GM23338 (cell line): ENCODE measurements at regions not wholly inside any gene's neighbourhood (a gene's known extent, or its start where the extent isn't known, plus 50 kb on each side); places are given as distances from the start of the nearest gene placed in this dataset.

Source experiments
- ATAC-seq: fragments of 200-7000 bp; cut with Tn5 transposase; 3 replicates; pipeline ENCODE4 v1.9.1; 2020
- DNase-seq: peaks from one replicate; pipeline ENCODE4 v3.0.0-alpha.2; 2015; ENCODE audit warnings: low spot score
- H2AFZ ChIP-seq: fragments of 200-600 bp; sonication (generic); 2 replicates; pipeline ENCODE4 v1.8.0; 2016; ENCODE audit warnings: antibody characterized with exemption, mild to moderate bottlenecking, moderate library complexity
- H3F3A ChIP-seq: fragments of 200-600 bp; sonication (generic); replicated peaks from 2 replicates; pipeline ENCODE4 v1.8.0; 2017; ENCODE audit warnings: antibody characterized with exemption, mixed run types, low read depth
- H3K27ac ChIP-seq: fragments of 200-600 bp; sonication (generic); 2 replicates; pipeline ENCODE4 v1.6.1; 2016; ENCODE audit warnings: low read depth
- H3K27me3 ChIP-seq: fragments of 200-600 bp; sonication (generic); 2 replicates; pipeline ENCODE4 v1.8.0; 2016; ENCODE audit warnings: mild to moderate bottlenecking, mixed run types, moderate library complexity; ENCODE audit not compliant: insufficient read depth
- H3K36me3 ChIP-seq: fragments of 200-600 bp; sonication (generic); 2 replicates; pipeline ENCODE4 v1.8.0; 2016; ENCODE audit warnings: mild to moderate bottlenecking; ENCODE audit not compliant: insufficient read depth
- H3K4me1 ChIP-seq: fragments of 200-600 bp; sonication (generic); 2 replicates; pipeline ENCODE4 v1.8.0; 2016; ENCODE audit warnings: mild to moderate bottlenecking, moderate library complexity; ENCODE audit not compliant: insufficient read depth
- H3K4me2 ChIP-seq: fragments of 200-600 bp; sonication (generic); 2 replicates; pipeline ENCODE4 v1.7.1; 2017; ENCODE audit warnings: mixed run types
- H3K4me3 ChIP-seq: fragments of 200-600 bp; sonication (generic); 2 replicates; pipeline ENCODE4 v1.6.1; 2016; ENCODE audit warnings: mixed run types
- H3K79me2 ChIP-seq: fragments of 200-600 bp; sonication (generic); replicated peaks from 2 replicates; pipeline ENCODE4 v1.8.0; 2017; ENCODE audit warnings: mild to moderate bottlenecking; ENCODE audit not compliant: insufficient read depth
- H3K9me2 ChIP-seq: fragments of 200-600 bp; sonication (generic); 2 replicates; pipeline ENCODE4 v1.8.0; 2017; ENCODE audit not compliant: insufficient read depth
- H4K20me1 ChIP-seq: fragments of 200-600 bp; sonication (generic); replicated peaks from 2 replicates; pipeline ENCODE4 v1.8.0; 2017; ENCODE audit warnings: mild to moderate bottlenecking; ENCODE audit not compliant: insufficient read depth
- H3K27ac Mint-ChIP-seq: 2 replicates; pipeline ENCODE4 v1.8.0; 2020; ENCODE audit warnings: inconsistent platforms, mild to moderate bottlenecking, moderate library complexity, mixed read lengths
- H3K27me3 Mint-ChIP-seq: 3 replicates; pipeline ENCODE4 v1.8.0; 2022; ENCODE audit warnings: low read depth, mild to moderate bottlenecking, moderate library complexity, mixed read lengths, inconsistent platforms; ENCODE audit not compliant: insufficient read depth, poor library complexity
- H3K36me3 Mint-ChIP-seq: 3 replicates; pipeline ENCODE4 v1.8.0; 2021; ENCODE audit warnings: low read depth, mild to moderate bottlenecking, inconsistent platforms, moderate library complexity, mixed read lengths
- H3K4me1 Mint-ChIP-seq: 3 replicates; pipeline ENCODE4 v1.8.0; 2020; ENCODE audit warnings: mild to moderate bottlenecking, inconsistent platforms, mixed read lengths
- H3K4me3 Mint-ChIP-seq: 3 replicates; pipeline ENCODE4 v1.8.0; 2021; ENCODE audit warnings: moderate library complexity, mild to moderate bottlenecking, inconsistent platforms, mixed read lengths
- H3K9me3 Mint-ChIP-seq: 3 replicates; pipeline ENCODE4 v1.8.0; 2020; ENCODE audit warnings: moderate library complexity, mild to moderate bottlenecking, inconsistent platforms, mixed read lengths
- CREB1 ChIP-seq: fragments of 250-450 bp; sonication (Bioruptor Pico); IDR thresholded peaks from 2 replicates; pipeline ENCODE4 v1.5.0; 2020; ENCODE audit warnings: low read depth, mild to moderate bottlenecking, moderate library complexity
- ETS1 ChIP-seq: IDR thresholded peaks from 2 replicates; pipeline ENCODE4 v1.6.1; 2016; ENCODE audit warnings: antibody characterized with exemption
- EZH2phosphoT487 ChIP-seq: fragments of 200-600 bp; sonication (generic); IDR thresholded peaks from one replicate; pipeline ENCODE4 v1.8.1; 2018; ENCODE audit warnings: antibody characterized with exemption; ENCODE audit not compliant: unreplicated experiment
- NANOG ChIP-seq: IDR thresholded peaks from 2 replicates; pipeline ENCODE4 v1.6.1; 2016; ENCODE audit warnings: antibody characterized with exemption, borderline replicate concordance
- POLR2AphosphoS5 ChIP-seq: IDR thresholded peaks from 2 replicates; pipeline ENCODE4 v1.6.1; 2016; ENCODE audit warnings: antibody characterized with exemption, low read depth
- STAT1 ChIP-seq: IDR thresholded peaks from one replicate; pipeline ENCODE4 v1.6.1; 2016; ENCODE audit warnings: antibody characterized with exemption; ENCODE audit not compliant: unreplicated experiment
- ZNF114 ChIP-seq: fragments of 250-450 bp; sonication (Bioruptor Pico); IDR thresholded peaks from 2 replicates; pipeline ENCODE4 v1.5.0; 2020; ENCODE audit warnings: mild to moderate bottlenecking, moderate library complexity
- ZNF462 ChIP-seq: fragments of 250-450 bp; sonication (Bioruptor Pico); IDR thresholded peaks from 2 replicates; pipeline ENCODE4 v1.5.0; 2020; ENCODE audit warnings: mild to moderate bottlenecking, moderate library complexity
- TF ChIP-seq, protein P1 (sequence below): IDR thresholded peaks from one replicate; pipeline ENCODE4 v1.6.1; 2018; ENCODE audit warnings: antibody characterized with exemption; ENCODE audit not compliant: unreplicated experiment
- TF ChIP-seq, protein P2 (sequence below), 2 experiments: fragments of 200-600 bp in 1 of 2; sonication (generic) in 1 of 2; conservative IDR thresholded peaks; 2 replicates each; pipeline versions ENCODE4 v1.5.1 to v1.6.1; 2016 to 2017; ENCODE audit warnings: antibody characterized with exemption in 2 of 2, low read depth in 2 of 2, mild to moderate bottlenecking in 2 of 2, moderate library complexity in 1 of 2

DNA sequence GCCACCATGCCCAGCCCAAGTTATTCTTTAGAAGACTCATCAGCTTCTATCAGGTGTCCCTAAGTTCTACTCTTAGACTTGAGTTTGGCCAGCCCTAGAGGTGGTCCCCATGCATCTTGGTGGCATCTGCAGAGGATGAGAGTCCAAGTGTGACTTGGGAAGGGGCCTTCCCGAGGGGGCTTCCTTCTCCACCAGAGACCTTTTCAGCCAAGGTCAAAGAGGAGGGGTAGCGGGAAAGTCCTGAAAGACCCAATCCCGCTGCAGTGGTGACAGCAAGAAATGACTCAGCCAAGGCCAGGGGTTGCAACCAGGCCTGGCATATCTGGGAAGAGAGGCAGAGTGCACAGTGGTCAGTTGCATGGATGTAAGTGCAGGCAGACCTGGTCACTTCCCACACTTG is 61.7 kb upstream of the MGMT start:
- TF ChIP-seq STAT1: no peak
- TF ChIP-seq ETS1: no peak
- TF ChIP-seq ZNF462 (CRISPR knock-in tag): no peak
- no peak for TF ChIP-seq EZH2phosphoT487
- no peak for TF ChIP-seq ZNF114
- TF ChIP-seq NANOG: no peak
- TF ChIP-seq, protein P1, sequence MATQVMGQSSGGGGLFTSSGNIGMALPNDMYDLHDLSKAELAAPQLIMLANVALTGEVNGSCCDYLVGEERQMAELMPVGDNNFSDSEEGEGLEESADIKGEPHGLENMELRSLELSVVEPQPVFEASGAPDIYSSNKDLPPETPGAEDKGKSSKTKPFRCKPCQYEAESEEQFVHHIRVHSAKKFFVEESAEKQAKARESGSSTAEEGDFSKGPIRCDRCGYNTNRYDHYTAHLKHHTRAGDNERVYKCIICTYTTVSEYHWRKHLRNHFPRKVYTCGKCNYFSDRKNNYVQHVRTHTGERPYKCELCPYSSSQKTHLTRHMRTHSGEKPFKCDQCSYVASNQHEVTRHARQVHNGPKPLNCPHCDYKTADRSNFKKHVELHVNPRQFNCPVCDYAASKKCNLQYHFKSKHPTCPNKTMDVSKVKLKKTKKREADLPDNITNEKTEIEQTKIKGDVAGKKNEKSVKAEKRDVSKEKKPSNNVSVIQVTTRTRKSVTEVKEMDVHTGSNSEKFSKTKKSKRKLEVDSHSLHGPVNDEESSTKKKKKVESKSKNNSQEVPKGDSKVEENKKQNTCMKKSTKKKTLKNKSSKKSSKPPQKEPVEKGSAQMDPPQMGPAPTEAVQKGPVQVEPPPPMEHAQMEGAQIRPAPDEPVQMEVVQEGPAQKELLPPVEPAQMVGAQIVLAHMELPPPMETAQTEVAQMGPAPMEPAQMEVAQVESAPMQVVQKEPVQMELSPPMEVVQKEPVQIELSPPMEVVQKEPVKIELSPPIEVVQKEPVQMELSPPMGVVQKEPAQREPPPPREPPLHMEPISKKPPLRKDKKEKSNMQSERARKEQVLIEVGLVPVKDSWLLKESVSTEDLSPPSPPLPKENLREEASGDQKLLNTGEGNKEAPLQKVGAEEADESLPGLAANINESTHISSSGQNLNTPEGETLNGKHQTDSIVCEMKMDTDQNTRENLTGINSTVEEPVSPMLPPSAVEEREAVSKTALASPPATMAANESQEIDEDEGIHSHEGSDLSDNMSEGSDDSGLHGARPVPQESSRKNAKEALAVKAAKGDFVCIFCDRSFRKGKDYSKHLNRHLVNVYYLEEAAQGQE: no peak
- TF ChIP-seq POLR2AphosphoS5: no peak
- no peak for TF ChIP-seq CREB1
- TF ChIP-seq, protein P2, sequence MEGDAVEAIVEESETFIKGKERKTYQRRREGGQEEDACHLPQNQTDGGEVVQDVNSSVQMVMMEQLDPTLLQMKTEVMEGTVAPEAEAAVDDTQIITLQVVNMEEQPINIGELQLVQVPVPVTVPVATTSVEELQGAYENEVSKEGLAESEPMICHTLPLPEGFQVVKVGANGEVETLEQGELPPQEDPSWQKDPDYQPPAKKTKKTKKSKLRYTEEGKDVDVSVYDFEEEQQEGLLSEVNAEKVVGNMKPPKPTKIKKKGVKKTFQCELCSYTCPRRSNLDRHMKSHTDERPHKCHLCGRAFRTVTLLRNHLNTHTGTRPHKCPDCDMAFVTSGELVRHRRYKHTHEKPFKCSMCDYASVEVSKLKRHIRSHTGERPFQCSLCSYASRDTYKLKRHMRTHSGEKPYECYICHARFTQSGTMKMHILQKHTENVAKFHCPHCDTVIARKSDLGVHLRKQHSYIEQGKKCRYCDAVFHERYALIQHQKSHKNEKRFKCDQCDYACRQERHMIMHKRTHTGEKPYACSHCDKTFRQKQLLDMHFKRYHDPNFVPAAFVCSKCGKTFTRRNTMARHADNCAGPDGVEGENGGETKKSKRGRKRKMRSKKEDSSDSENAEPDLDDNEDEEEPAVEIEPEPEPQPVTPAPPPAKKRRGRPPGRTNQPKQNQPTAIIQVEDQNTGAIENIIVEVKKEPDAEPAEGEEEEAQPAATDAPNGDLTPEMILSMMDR (conservative IDR thresholded peaks at IDR 0.05; ENCODE audit: low read depth in 2 of 2): no peak
- no peaks in the 10 kb centered on the region for H3K36me3 Mint-ChIP-seq
- H3K9me3 Mint-ChIP-seq: no peaks in the 10 kb centered on the region

More for the DNA sequence above, 61.7 kb upstream of the MGMT start:
- Histone ChIP-seq H3K36me3 (no peaks in the 10 kb centered on the region), H3K27me3 (no peaks in the 10 kb centered on the region), H3K27ac (no peak overlapping the region), H4K20me1 (no peaks in the 10 kb centered on the region), H3K9me2 (no peaks in the 10 kb centered on the region), H2AFZ (no peak overlapping the region), H3K4me2 (no peak overlapping the region), H3K4me1 (no peaks in the 10 kb centered on the region), H3K79me2 (no peaks in the 10 kb centered on the region), H3K4me3 (no peak overlapping the region), H3F3A (no peaks in the 10 kb centered on the region)
- Mint-ChIP-seq H3K27me3 (no peaks in the 10 kb centered on the region), H3K27ac (no peak overlapping the region), H3K4me1 (no peaks in the 10 kb centered on the region), H3K4me3 (no peak overlapping the region)
- no peak for ATAC-seq
- no peak for DNase-seq
